WTC11 (cell line): ENCODE measurements at regions not wholly inside any gene's neighbourhood (a gene's known extent, or its start where the extent isn't known, plus 50 kb on each side); places are given as distances from the start of the nearest gene placed in this dataset.

ENCODE experiments used
- ATAC-seq: fragments of 200-7000 bp; cut with Tn5 transposase; 2 replicates; pipeline ENCODE4 v1.10.0; 2021; ENCODE audit warnings: mild to moderate bottlenecking, moderate library complexity
- CTCF ChIA-PET: fragments of 300-600 bp; sonication (Branson Sonifier 250); formaldehyde crosslinking; loops from one replicate; lab custom pipeline; 2021; ENCODE audit warnings: antibody characterized with exemption; lab: Charles Lee
- POLR2A ChIA-PET: fragments of 350-600 bp; sonication (Branson Sonifier 250); formaldehyde crosslinking; loops from one replicate; lab custom pipeline; 2021; ENCODE audit warnings: antibody characterized with exemption; lab: Charles Lee
- DNase-seq: peaks from one replicate; pipeline ENCODE4 v3.0.0; 2021; ENCODE audit warnings: low spot score
- H3K27ac Mint-ChIP-seq: 2 replicates; pipeline ENCODE4 v1.8.0; 2021; ENCODE audit warnings: mixed read lengths
- H3K27me3 Mint-ChIP-seq: 2 replicates; pipeline ENCODE4 v1.8.0; 2021; ENCODE audit warnings: low read depth, mild to moderate bottlenecking, moderate library complexity, mixed read lengths
- H3K36me3 Mint-ChIP-seq: 2 replicates; pipeline ENCODE4 v1.8.0; 2021; ENCODE audit warnings: mixed read lengths
- H3K4me1 Mint-ChIP-seq: 2 replicates; pipeline ENCODE4 v1.8.0; 2022; ENCODE audit warnings: mixed read lengths
- H3K4me3 Mint-ChIP-seq: 2 replicates; pipeline ENCODE4 v1.8.0; 2021; ENCODE audit warnings: mild to moderate bottlenecking, moderate library complexity, mixed read lengths
- H3K9me3 Mint-ChIP-seq: 2 replicates; pipeline ENCODE4 v1.8.0; 2021; ENCODE audit warnings: mixed read lengths
- AR ChIP-seq: fragments of 250-450 bp; sonication (Bioruptor Pico); IDR thresholded peaks from 2 replicates; pipeline ENCODE4 v1.9.0; 2021; ENCODE audit warnings: mild to moderate bottlenecking
- CBFB ChIP-seq: sonication (generic); formaldehyde crosslinking; IDR thresholded peaks from 2 replicates; pipeline ENCODE4 v1.8.1; 2022; ENCODE audit warnings: mild to moderate bottlenecking, low read depth, missing genetic modification reagents
- EMX1 ChIP-seq: fragments of 250-450 bp; sonication (Bioruptor Pico); IDR thresholded peaks from 2 replicates; pipeline ENCODE4 v1.8.0; 2021; ENCODE audit warnings: mild to moderate bottlenecking
- HMGXB4 ChIP-seq: sonication (generic); formaldehyde crosslinking; IDR thresholded peaks from 2 replicates; pipeline ENCODE4 v1.8.1; 2023; ENCODE audit warnings: mild to moderate bottlenecking, moderate library complexity, missing genetic modification reagents
- JUN ChIP-seq: sonication (generic); formaldehyde crosslinking; IDR thresholded peaks from 2 replicates; pipeline ENCODE4 v1.8.0; 2023; ENCODE audit warnings: mild to moderate bottlenecking, missing genetic modification reagents
- MAX ChIP-seq: sonication (generic); formaldehyde crosslinking; IDR thresholded peaks from 2 replicates; pipeline ENCODE4 v1.8.0; 2022; ENCODE audit warnings: mild to moderate bottlenecking, missing genetic modification reagents
- OVOL2 ChIP-seq: fragments of 250-450 bp; sonication (Bioruptor Pico); IDR thresholded peaks from 2 replicates; pipeline ENCODE4 v1.9.0; 2021; ENCODE audit warnings: mild to moderate bottlenecking, borderline replicate concordance
- TEAD1 ChIP-seq: sonication (generic); formaldehyde crosslinking; IDR thresholded peaks from 2 replicates; pipeline ENCODE4 v1.8.0; 2022; ENCODE audit warnings: mild to moderate bottlenecking, missing genetic modification reagents
- TEAD4 ChIP-seq: sonication (generic); formaldehyde crosslinking; IDR thresholded peaks from 2 replicates; pipeline ENCODE4 v1.8.0; 2022; ENCODE audit warnings: mild to moderate bottlenecking, missing genetic modification reagents
- ZBTB21 ChIP-seq: sonication (generic); formaldehyde crosslinking; IDR thresholded peaks from 2 replicates; pipeline ENCODE4 v1.8.1; 2023; ENCODE audit warnings: mild to moderate bottlenecking, missing genetic modification reagents, borderline replicate concordance
- ZNF138 ChIP-seq: sonication (generic); formaldehyde crosslinking; conservative IDR thresholded peaks from 2 replicates; pipeline ENCODE4 v1.8.1; 2022; ENCODE audit warnings: mild to moderate bottlenecking, moderate library complexity, missing genetic modification reagents
- ZNF219 ChIP-seq: sonication (generic); formaldehyde crosslinking; IDR thresholded peaks from 2 replicates; pipeline ENCODE4 v1.8.0; 2023; ENCODE audit warnings: missing genetic modification reagents, mild to moderate bottlenecking, borderline replicate concordance
- TF ChIP-seq, protein P1 (sequence below): sonication (generic); formaldehyde crosslinking; IDR thresholded peaks from 2 replicates; pipeline ENCODE4 v1.8.1; 2023; ENCODE audit warnings: mild to moderate bottlenecking, missing genetic modification reagents
- TF ChIP-seq, protein P2 (sequence below): sonication (generic); formaldehyde crosslinking; IDR thresholded peaks from 2 replicates; pipeline ENCODE4 v1.8.1; 2023; ENCODE audit warnings: mild to moderate bottlenecking, missing genetic modification reagents, moderate library complexity
- TF ChIP-seq, protein P3 (sequence below): sonication (generic); formaldehyde crosslinking; conservative IDR thresholded peaks from 2 replicates; pipeline ENCODE4 v1.8.1; 2022; ENCODE audit warnings: mild to moderate bottlenecking, missing genetic modification reagents
- TF ChIP-seq, protein P4 (sequence below): sonication (generic); formaldehyde crosslinking; IDR thresholded peaks from 2 replicates; pipeline ENCODE4 v1.8.1; 2022; ENCODE audit warnings: mild to moderate bottlenecking, missing genetic modification reagents, moderate library complexity, borderline replicate concordance

- H3K4me3 Mint-ChIP-seq, result no peak overlapping the region
- CTCF ChIA-PET, result interaction anchor here (1.1 kb wide), 1 partner anchor 67 kb away, joined by 3 read pairs; no protein-coding TSS in a partner anchor
- no peak for DNase-seq
These were observed 68.0 kb upstream of the INSIG1 start for GRCh38 chr7:155229548-155230168.

More at GRCh38 chr7:155229548-155230168, 68.0 kb upstream of the INSIG1 start:
- POLR2A ChIA-PET, result no interaction called here
- Mint-ChIP-seq H3K9me3 (peaks cover 3% of the 10 kb centered on the region; the same call in 1 of the 2 replicates), H3K4me1 (peaks cover 37% of the 10 kb centered on the region), H3K27me3 (peaks cover 35% of the 10 kb centered on the region), H3K27ac (no peak overlapping the region), H3K36me3 (no peaks in the 10 kb centered on the region)
- TF ChIP-seq EMX1 (CRISPR knock-in tag), result no peak
- no peak for TF ChIP-seq MAX
- no peak for TF ChIP-seq CBFB (CRISPR knock-in tag)
- TF ChIP-seq, protein P1, sequence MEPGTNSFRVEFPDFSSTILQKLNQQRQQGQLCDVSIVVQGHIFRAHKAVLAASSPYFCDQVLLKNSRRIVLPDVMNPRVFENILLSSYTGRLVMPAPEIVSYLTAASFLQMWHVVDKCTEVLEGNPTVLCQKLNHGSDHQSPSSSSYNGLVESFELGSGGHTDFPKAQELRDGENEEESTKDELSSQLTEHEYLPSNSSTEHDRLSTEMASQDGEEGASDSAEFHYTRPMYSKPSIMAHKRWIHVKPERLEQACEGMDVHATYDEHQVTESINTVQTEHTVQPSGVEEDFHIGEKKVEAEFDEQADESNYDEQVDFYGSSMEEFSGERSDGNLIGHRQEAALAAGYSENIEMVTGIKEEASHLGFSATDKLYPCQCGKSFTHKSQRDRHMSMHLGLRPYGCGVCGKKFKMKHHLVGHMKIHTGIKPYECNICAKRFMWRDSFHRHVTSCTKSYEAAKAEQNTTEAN (CRISPR knock-in tag), result no peak
- no peak for TF ChIP-seq OVOL2 (CRISPR knock-in tag)
- TF ChIP-seq HMGXB4 (CRISPR knock-in tag), result no peak
- no peak for TF ChIP-seq TEAD4 (CRISPR knock-in tag)
- TF ChIP-seq ZNF138 (CRISPR knock-in tag), result no peak
- TF ChIP-seq, protein P2, sequence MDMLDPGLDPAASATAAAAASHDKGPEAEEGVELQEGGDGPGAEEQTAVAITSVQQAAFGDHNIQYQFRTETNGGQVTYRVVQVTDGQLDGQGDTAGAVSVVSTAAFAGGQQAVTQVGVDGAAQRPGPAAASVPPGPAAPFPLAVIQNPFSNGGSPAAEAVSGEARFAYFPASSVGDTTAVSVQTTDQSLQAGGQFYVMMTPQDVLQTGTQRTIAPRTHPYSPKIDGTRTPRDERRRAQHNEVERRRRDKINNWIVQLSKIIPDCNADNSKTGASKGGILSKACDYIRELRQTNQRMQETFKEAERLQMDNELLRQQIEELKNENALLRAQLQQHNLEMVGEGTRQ, result no peak
- no peak for TF ChIP-seq ZNF219 (CRISPR knock-in tag)
- TF ChIP-seq AR, result no peak
- TF ChIP-seq JUN (CRISPR knock-in tag), result no peak
- TF ChIP-seq, protein P3, sequence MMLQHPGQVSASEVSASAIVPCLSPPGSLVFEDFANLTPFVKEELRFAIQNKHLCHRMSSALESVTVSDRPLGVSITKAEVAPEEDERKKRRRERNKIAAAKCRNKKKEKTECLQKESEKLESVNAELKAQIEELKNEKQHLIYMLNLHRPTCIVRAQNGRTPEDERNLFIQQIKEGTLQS, result no peak
- TF ChIP-seq ZBTB21 (CRISPR knock-in tag), result no peak
- TF ChIP-seq, protein P4, sequence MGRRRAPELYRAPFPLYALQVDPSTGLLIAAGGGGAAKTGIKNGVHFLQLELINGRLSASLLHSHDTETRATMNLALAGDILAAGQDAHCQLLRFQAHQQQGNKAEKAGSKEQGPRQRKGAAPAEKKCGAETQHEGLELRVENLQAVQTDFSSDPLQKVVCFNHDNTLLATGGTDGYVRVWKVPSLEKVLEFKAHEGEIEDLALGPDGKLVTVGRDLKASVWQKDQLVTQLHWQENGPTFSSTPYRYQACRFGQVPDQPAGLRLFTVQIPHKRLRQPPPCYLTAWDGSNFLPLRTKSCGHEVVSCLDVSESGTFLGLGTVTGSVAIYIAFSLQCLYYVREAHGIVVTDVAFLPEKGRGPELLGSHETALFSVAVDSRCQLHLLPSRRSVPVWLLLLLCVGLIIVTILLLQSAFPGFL (CRISPR knock-in tag), result no peak
- no peak for TF ChIP-seq TEAD1 (CRISPR knock-in tag)
- no peak for ATAC-seq
